ENCODE measurements at regions not wholly inside any gene's neighbourhood (a gene's known extent, or its start where the extent isn't known, plus 50 kb on each side); places are given as distances from the start of the nearest gene placed in this dataset.

DNA sequence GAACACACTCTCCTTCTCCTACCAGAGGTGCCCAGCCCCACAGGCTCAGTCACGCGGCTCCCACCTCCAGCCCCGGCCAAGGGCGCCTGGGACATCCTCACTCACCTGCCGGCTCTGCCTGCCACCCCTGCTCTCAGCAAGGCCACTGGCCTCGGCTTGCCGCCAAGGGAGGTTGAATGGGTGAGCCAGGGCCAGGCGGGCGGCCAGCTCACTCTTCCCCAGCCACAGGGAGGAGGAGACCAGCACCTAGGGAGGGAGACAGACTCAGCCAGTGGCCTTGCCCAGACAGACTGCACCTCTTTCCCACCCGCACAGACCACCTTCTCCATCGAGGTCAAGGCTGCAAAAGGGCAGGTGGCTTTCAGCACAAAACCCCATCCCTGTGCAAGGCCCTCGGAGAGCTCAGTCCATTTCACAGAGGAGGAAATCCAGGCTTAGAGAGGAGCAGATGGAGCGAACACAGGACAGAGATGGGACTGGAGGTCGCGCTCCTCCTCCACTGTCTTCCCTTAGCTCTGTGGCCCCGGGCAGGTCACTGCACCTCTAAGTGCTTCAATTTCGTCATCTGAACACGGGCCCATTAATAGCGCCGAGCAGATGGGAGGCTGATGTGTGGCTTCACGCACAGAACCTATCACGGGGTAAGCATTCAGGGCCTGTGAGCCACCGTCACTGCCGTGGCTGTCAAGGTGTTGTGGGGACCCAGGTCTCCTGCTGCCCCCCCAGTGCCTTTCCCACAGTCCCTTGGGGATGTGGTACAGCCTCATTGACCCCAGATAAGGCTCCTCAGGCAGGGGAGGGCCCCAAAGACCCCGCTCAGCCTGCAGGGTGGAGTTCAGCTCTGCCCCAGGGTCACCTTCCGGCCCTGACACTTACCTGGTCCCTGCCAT lies 56.1 kb downstream of the RMI2 start:
- DNase-seq = no peak

GRCh38 chr16:11402051-11402744 lies 56.9 kb downstream of the RMI2 start:
- no peak for DNase-seq

DNA sequence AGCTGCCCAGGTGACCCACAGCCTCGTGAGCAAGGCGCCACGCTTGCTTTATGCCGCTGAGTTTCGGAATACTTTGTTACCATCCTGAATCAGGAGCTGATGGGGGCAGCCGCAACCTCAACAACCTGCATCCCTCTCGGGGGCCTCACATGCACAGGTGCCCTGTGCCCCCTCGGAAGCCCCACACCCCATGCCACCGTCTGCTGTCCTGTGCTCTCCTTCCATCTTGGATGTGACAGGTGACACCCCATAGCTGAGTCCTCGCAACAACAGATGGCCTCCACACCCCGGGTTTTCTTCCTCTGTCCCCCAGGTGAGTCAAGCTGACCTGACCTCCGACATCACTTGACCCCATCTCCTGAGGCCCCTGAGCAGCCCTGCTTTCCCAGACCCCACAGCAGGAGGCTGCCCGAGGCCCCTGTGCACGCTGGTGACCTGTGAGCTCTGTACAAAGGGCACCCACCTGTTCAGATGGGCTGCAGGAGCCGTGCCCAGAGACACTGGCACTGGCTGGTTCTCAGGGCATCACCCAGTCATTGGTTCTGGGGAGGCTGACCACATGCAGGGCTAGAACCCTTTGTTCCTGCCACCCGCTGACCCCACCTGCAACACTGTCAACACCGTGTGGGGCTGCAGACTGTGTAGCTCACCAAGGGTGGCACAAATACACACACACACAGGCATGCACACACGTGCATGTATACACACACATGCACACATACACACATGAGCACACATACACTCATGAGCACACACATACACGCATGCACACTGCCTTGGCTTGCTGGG lies 57.7 kb downstream of the RMI2 start:
- no peak for DNase-seq

DNA sequence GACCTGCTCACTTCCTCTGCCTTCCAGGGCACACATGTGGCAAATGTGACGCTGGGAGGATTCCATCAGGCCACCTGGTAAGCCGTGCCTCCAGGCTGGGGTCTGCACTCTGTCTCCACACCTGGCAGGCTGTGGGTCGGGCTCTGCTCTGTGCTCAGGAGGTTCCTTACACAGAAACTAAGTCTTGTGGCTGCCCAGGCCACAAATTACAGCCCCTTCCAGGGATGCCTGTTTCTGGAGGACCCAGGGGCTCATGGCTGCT lies 58.2 kb downstream of the RMI2 start:
- no peak for DNase-seq

- no peak for DNase-seq
Measured at GRCh38 chr16:11403920-11404319, 58.7 kb downstream of the RMI2 start.

- DNase-seq = no peak
Measured at GRCh38 chr16:11404603-11405002, 59.3 kb downstream of the RMI2 start.

- DNase-seq = peak; percentile 73
Measured at GRCh38 chr16:11405331-11406176, 60.3 kb downstream of the RMI2 start.

- no peak for DNase-seq
Measured at GRCh38 chr16:11406177-11406560, 60.9 kb downstream of the RMI2 start.

- DNase-seq = peak; percentile 74
Measured at GRCh38 chr16:11407047-11407982, 62.1 kb downstream of the RMI2 start.

DNA sequence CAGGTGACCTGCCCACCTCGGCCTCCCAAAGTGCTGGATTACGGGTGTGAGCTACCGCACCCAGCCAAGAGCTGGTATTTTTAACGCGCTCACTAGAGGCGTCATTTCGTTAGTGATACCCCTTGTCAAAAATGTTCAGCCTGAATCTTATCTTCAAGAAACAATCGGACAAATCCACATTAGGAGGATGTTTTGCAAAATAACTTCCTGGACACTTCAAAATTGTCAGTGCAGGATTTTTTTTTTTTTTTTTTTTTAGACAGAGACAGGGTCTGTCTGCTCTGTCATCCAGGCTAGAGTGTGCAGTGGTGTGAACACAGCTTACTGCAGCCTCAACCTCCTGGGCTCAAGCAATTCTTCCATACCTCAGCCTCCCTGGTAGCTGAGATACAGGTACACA lies 63.0 kb downstream of the RMI2 start:
- no peak for DNase-seq

- no peak for DNase-seq
Measured at GRCh38 chr16:11409398-11409797, 64.1 kb downstream of the RMI2 start.

DNA sequence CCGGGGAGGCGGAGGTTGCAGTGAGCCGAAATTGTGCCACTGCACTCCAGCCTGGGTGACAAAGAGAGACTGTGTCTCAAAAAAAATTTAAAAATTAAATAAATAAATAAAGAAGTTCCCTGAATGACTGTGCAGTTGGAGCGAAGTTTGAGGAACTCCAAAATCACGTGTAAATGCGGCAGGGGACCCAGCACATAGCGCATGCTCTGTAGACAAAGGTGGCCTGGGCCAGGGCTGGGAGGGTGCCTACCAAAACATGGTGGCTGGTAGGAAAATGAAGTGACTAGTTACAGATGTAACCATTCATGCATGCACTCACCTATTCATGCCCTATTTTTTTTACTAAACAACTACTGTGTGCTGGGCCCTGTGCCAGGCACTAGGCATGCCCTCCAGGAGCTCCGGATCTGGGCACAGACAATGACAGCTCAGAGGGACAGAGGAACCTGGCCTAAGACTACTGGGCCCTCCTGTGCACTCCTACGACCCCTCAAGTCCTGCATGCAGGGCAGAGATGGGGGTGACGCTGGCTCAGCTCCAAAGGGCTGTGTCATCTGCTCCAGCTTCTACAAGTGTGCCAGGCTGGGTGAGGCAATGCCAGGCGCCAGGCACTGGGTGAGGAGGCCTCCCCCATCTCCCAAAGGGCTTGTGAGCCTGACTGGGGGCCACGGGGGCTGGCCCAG lies 65.3 kb downstream of the RMI2 start:
- DNase-seq = peak; percentile 83

GRCh38 chr16:11411059-11411550 lies 65.8 kb downstream of the RMI2 start:
- no peak for DNase-seq

DNA sequence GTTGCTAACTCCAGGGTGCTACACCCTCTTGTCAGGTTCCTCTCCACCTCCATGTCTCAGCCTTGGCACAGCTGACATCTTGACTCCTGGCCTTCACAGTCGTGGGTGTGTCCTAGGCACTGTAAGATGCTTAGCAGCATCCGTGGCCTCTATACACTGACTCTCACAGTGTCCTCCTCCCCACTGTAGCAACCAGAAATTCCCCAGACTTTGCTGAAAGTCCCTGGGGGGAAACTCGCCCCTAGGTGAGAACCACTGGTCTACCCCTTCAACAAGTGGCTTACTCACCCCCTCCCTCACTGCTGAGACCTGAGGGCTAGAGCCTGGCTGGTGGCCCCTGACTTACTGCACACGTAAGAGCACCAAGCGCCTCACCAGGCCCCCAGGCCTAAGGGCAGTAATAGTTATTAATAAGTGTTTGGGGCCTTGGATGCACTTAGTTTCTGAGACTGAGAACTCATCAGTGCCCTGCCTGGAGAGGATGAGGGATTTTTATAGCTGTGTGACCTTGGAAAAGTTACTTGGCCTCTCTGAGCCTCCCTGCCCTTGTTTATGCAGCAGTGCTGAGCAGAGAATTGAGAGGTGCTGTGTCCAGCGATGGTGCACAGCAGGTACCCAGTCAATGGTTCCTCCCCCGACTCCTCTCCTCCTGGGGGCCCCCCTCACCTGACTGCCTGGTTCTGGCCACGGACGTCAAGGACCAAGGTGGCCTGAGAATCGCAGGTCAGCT lies 67.1 kb downstream of the RMI2 start:
- no peak for DNase-seq

DNA sequence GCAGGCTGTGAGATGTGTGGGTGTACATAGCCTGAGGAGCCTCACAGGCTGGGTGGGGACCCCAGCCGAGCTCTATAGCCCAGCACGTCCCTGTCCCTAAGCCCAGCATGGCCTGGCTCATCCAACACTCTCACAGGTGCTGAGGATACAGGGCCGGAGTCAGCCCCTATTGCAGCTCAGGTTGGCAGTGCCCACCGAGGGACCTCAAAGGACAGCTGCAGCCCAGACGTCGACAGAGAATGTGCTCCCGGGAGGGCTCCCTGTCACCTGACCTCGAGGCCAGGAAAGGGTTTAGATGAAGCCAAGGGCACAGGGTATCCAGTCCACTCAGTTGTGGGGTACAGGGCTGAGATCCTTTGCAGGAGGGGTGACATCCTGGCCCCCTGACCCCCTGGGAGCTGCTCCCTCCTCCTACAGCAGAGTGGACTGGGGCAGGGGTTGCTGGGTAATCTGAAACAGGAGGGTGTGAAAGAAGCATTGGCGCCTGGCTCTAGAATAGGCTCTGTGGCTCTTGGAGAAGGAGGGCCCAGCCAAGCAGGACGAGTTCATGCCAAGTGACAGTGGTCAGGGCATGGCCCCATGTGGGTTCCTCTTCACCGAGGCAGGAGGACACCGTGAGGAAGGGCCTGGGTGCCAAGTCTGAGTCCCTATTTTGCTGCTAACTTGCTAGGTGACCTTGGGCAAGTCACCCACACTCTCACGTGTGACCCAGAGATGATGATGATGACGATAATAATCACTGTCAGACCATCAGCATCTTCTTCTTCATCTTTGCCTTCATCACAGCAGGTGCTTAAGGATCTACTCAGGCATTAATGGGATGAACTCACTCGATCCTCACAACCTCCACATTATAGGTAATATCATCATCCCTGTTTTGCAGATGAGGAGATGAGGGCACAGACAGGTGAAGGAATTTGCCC lies 68.0 kb downstream of the RMI2 start:
- DNase-seq = no peak

- no peak for DNase-seq
Measured at GRCh38 chr16:11413907-11414595, 68.8 kb downstream of the RMI2 start.

- no peak for DNase-seq
Measured at GRCh38 chr16:11414815-11415775, 69.8 kb downstream of the RMI2 start.

All from suppressor macrophage treated with lipopolysaccharide for 4 hours (primary cell).